Fibroblast of lung (primary cell): ENCODE measurements at regions not wholly inside any gene's neighbourhood (a gene's known extent, or its start where the extent isn't known, plus 50 kb on each side); places are given as distances from the start of the nearest gene placed in this dataset.

Source experiments
- EZH2 ChIP-seq: IDR thresholded peaks from 2 replicates; pipeline ENCODE4 v1.5.1; 2012; ENCODE audit warnings: low read length, control low read depth, mild to moderate bottlenecking; ENCODE audit errors: missing control alignments
- TF ChIP-seq, protein P1 (sequence below), 2 donors: IDR thresholded peaks in 1 of 2; conservative IDR thresholded peaks in 1 of 2; 1 replicate in 1 of 2; 2 replicates in 1 of 2; pipeline ENCODE4 v1.5.1; 2011 to 2012; ENCODE audit warnings: low read length in 2 of 2, control low read depth in 1 of 2, inconsistent platforms in 1 of 2, low read depth in 1 of 2, mild to moderate bottlenecking in 1 of 2

DNA sequence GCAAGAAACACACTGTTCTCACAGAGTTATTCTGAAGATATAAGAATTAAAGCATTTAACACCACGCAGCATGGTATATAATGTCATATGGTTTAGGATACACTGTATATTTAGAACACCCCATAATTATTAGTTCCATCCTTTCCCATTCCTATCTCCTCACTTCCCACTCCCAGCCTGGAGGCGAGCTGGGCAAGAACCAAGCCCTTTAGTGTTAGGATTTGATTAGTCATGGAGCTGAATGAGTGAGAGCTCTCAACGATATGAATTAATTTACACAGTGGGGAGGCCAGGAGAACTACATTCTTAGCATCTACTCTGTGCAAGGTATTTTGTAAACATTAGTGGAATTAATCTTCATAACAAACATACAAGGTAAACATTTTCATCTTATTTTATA, 934.3 kb downstream of the DIAPH3 start:
- TF ChIP-seq, protein P1, sequence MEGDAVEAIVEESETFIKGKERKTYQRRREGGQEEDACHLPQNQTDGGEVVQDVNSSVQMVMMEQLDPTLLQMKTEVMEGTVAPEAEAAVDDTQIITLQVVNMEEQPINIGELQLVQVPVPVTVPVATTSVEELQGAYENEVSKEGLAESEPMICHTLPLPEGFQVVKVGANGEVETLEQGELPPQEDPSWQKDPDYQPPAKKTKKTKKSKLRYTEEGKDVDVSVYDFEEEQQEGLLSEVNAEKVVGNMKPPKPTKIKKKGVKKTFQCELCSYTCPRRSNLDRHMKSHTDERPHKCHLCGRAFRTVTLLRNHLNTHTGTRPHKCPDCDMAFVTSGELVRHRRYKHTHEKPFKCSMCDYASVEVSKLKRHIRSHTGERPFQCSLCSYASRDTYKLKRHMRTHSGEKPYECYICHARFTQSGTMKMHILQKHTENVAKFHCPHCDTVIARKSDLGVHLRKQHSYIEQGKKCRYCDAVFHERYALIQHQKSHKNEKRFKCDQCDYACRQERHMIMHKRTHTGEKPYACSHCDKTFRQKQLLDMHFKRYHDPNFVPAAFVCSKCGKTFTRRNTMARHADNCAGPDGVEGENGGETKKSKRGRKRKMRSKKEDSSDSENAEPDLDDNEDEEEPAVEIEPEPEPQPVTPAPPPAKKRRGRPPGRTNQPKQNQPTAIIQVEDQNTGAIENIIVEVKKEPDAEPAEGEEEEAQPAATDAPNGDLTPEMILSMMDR (conservative IDR thresholded peaks at IDR 0.05 in 1 of 2, IDR thresholded peaks at IDR 0.05 in 1 of 2; ENCODE audit: low read depth in 1 of 2, low read length in 2 of 2): no peak
- no peak for TF ChIP-seq EZH2
